ENCODE measurements at regions not wholly inside any gene's neighbourhood (a gene's known extent, or its start where the extent isn't known, plus 50 kb on each side); places are given as distances from the start of the nearest gene placed in this dataset.

GRCh38 chr5:68093455-68094159 is 121.9 kb upstream of the PIK3R1 start:
- Histone ChIP-seq H3K27me3 (ENCODE audit: insufficient read depth, low read depth) (no peaks in the 10 kb centered on the region), H3K4me2 (no peak overlapping the region), H3K36me3 (ENCODE audit: low read depth) (no peaks in the 10 kb centered on the region), H4K20me1 (ENCODE audit: insufficient read depth) (no peaks in the 10 kb centered on the region), H3K9me2 (ENCODE audit: insufficient read depth) (no peaks in the 10 kb centered on the region), H3F3A (ENCODE audit: insufficient read depth, low read depth) (no peaks in the 10 kb centered on the region), H2AFZ (no peak overlapping the region), H3K4me3 (no peak overlapping the region), H3K79me2 (ENCODE audit: low read depth) (no peaks in the 10 kb centered on the region), H3K9me3 (ENCODE audit: insufficient read depth, low read depth) (no peaks in the 10 kb centered on the region), H3K27ac (no peak overlapping the region), H3K4me1 (replicated peaks; ENCODE audit: insufficient read depth) (no peaks in the 10 kb centered on the region)
- CTCF ChIA-PET = no interaction called here
- no peak for DNase-seq
- TF ChIP-seq, protein P1, sequence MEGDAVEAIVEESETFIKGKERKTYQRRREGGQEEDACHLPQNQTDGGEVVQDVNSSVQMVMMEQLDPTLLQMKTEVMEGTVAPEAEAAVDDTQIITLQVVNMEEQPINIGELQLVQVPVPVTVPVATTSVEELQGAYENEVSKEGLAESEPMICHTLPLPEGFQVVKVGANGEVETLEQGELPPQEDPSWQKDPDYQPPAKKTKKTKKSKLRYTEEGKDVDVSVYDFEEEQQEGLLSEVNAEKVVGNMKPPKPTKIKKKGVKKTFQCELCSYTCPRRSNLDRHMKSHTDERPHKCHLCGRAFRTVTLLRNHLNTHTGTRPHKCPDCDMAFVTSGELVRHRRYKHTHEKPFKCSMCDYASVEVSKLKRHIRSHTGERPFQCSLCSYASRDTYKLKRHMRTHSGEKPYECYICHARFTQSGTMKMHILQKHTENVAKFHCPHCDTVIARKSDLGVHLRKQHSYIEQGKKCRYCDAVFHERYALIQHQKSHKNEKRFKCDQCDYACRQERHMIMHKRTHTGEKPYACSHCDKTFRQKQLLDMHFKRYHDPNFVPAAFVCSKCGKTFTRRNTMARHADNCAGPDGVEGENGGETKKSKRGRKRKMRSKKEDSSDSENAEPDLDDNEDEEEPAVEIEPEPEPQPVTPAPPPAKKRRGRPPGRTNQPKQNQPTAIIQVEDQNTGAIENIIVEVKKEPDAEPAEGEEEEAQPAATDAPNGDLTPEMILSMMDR (conservative IDR thresholded peaks at IDR 0.05) = no peak
- no peak for TF ChIP-seq EZH2 (IDR thresholded peaks at IDR 0.05; ENCODE audit: low read depth)
- intact Hi-C loops (cut with micrococcal nuclease; ENCODE audit: unreplicated experiment) = no loop called here
- POLR2A ChIA-PET (ENCODE audit: unreplicated experiment) = no interaction called here
- no TSS peak for BruUV-seq (replicated peaks)

GRCh38 chr5:68088302-68088701 is 127.3 kb upstream of the PIK3R1 start:
- CTCF ChIA-PET = no interaction called here
- Histone ChIP-seq H3K36me3 (ENCODE audit: low read depth) (no peaks in the 10 kb centered on the region), H3K4me1 (replicated peaks; ENCODE audit: insufficient read depth) (no peaks in the 10 kb centered on the region), H3K27me3 (ENCODE audit: insufficient read depth, low read depth) (no peaks in the 10 kb centered on the region), H3K9me3 (ENCODE audit: insufficient read depth, low read depth) (no peaks in the 10 kb centered on the region), H4K20me1 (ENCODE audit: insufficient read depth) (no peaks in the 10 kb centered on the region), H3F3A (ENCODE audit: insufficient read depth, low read depth) (no peaks in the 10 kb centered on the region), H3K4me2 (no peak overlapping the region), H3K27ac (no peak overlapping the region), H3K4me3 (no peak overlapping the region), H3K9me2 (ENCODE audit: insufficient read depth) (0 out of 2 replicates have a peak, but pooled peaks cover 5% of the 10 kb centered on the region), H3K79me2 (ENCODE audit: low read depth) (no peaks in the 10 kb centered on the region), H2AFZ (no peak overlapping the region)
- BruUV-seq (replicated peaks) = no TSS peak
- intact Hi-C loops (cut with micrococcal nuclease; ENCODE audit: unreplicated experiment) = no loop called here
- POLR2A ChIA-PET (ENCODE audit: unreplicated experiment) = no interaction called here
- DNase-seq = no peak
- no peak for TF ChIP-seq EZH2 (IDR thresholded peaks at IDR 0.05; ENCODE audit: low read depth)
- TF ChIP-seq, protein P1 (conservative IDR thresholded peaks at IDR 0.05) = no peak

- no peaks in the 10 kb centered on the region for H3K9me3 ChIP-seq (ENCODE audit: insufficient read depth, low read depth)
- TF ChIP-seq, protein P1 (conservative IDR thresholded peaks at IDR 0.05) = no peak
- TF ChIP-seq EZH2 (IDR thresholded peaks at IDR 0.05; ENCODE audit: low read depth) = no peak
- POLR2A ChIA-PET (ENCODE audit: unreplicated experiment) = no interaction called here
- H3K9me2 ChIP-seq (ENCODE audit: insufficient read depth) = 0 out of 2 replicates have a peak, but pooled peaks cover 5% of the 10 kb centered on the region
- no peak overlapping the region for H3K4me2 ChIP-seq
- no peaks in the 10 kb centered on the region for H3K27me3 ChIP-seq (ENCODE audit: insufficient read depth, low read depth)
- H3K4me1 ChIP-seq (replicated peaks; ENCODE audit: insufficient read depth) = no peaks in the 10 kb centered on the region
- no peak overlapping the region for H3K4me3 ChIP-seq
- H3K36me3 ChIP-seq (ENCODE audit: low read depth) = no peaks in the 10 kb centered on the region
- H3K79me2 ChIP-seq (ENCODE audit: low read depth) = no peaks in the 10 kb centered on the region
- no peak overlapping the region for H3K27ac ChIP-seq
- H3F3A ChIP-seq (ENCODE audit: insufficient read depth, low read depth) = no peaks in the 10 kb centered on the region
- CTCF ChIA-PET = no interaction called here
- H4K20me1 ChIP-seq (ENCODE audit: insufficient read depth) = no peaks in the 10 kb centered on the region
- DNase-seq = no peak
- intact Hi-C loops (cut with micrococcal nuclease; ENCODE audit: unreplicated experiment) = no loop called here
- H2AFZ ChIP-seq = no peak overlapping the region
- no TSS peak for BruUV-seq (replicated peaks)
Observed at GRCh38 chr5:68087866-68088265, 127.7 kb upstream of the PIK3R1 start.
